DOHH2 (cell line): ENCODE measurements at regions not wholly inside any gene's neighbourhood (a gene's known extent, or its start where the extent isn't known, plus 50 kb on each side); places are given as distances from the start of the nearest gene placed in this dataset.

Experiments used
- CTCF ChIP-seq: fragments of 200-600 bp; sonication (generic); IDR thresholded peaks from one replicate; pipeline ENCODE4 v1.5.1; 2014; ENCODE audit warnings: antibody characterized with exemption, mild to moderate bottlenecking, low read depth, low read length; ENCODE audit not compliant: poor library complexity, severe bottlenecking
- EZH2phosphoT487 ChIP-seq: fragments of 200-600 bp; sonication (generic); IDR thresholded peaks from 2 replicates; pipeline ENCODE4 v1.6.1; 2017; ENCODE audit warnings: borderline replicate concordance, mild to moderate bottlenecking, antibody characterized with exemption, low read length, moderate library complexity, mixed read lengths

- TF ChIP-seq CTCF (no peak), EZH2phosphoT487 (no peak)
Observed at GRCh38 chr14:97298736-97299135, 501.6 kb downstream of the VRK1 start.
